Prostate gland (tissue), 2 donors: ENCODE measurements at regions not wholly inside any gene's neighbourhood (a gene's known extent, or its start where the extent isn't known, plus 50 kb on each side); places are given as distances from the start of the nearest gene placed in this dataset.
"Not testable (repeated sequence)": the region's sequence is repeated elsewhere in the genome, so short reads cannot be mapped to it uniquely, and the experiment has no call there.

ENCODE experiments used
- DNase-seq: peaks from one replicate; pipeline ENCODE4 v3.0.0-alpha.2; 2019; ENCODE audit warnings: low spot score
- H3K27ac ChIP-seq, 2 donors: fragments of 200-600 bp; sonication (generic); 2 replicates each; pipeline ENCODE4 v1.5.1; 2017 to 2019
- H3K27me3 ChIP-seq: fragments of 200-600 bp; sonication (generic); replicated peaks from 2 replicates; pipeline ENCODE4 v1.5.1; 2019; ENCODE audit not compliant: insufficient read depth
- H3K36me3 ChIP-seq, 2 donors: fragments of 200-600 bp; sonication (generic); 1 replicate in 1 of 2; 2 replicates in 1 of 2; pipeline versions ENCODE4 v1.5.1 to v1.8.1; 2017 to 2019
- H3K4me1 ChIP-seq: fragments of 200-600 bp; sonication (generic); replicated peaks from 2 replicates; pipeline ENCODE4 v1.5.1; 2019
- H3K4me3 ChIP-seq, 2 donors: fragments of 200-600 bp; sonication (generic); 2 replicates each; pipeline ENCODE4 v1.5.1; 2017 to 2019
- H3K9me3 ChIP-seq: fragments of 200-600 bp; sonication (generic); 2 replicates; pipeline ENCODE4 v1.5.1; 2017
- POLR2A ChIP-seq: fragments of 450-650 bp; IDR thresholded peaks from one replicate; pipeline ENCODE4 v1.6.1; 2016; ENCODE audit warnings: antibody characterized with exemption, mild to moderate bottlenecking
- POLR2AphosphoS5 ChIP-seq: sonication (generic); formaldehyde crosslinking; IDR thresholded peaks from one replicate; pipeline ENCODE4 v1.6.1; 2017; ENCODE audit warnings: antibody characterized with exemption
- WGBS: methylation state at CpG from one replicate; pipeline ENCODE4 v1.1.5; 2018; 5-methylcytosine and 5-hydroxymethylcytosine counted together
- intact Hi-C: fragments of 100-400 bp; cut with DNase I; formaldehyde crosslinking; loops from one replicate; pipeline ENCODE4 v1.14.2; 2022
- TF ChIP-seq, protein P1 (sequence below), 4 experiments: fragments of 200-600 bp in 2 of 4; fragments of 450-650 bp in 2 of 4; sonication (generic) in 2 of 4; IDR thresholded peaks; 1 replicate in 3 of 4; 2 replicates in 1 of 4; pipeline ENCODE4 v1.5.1; 2016 to 2019; ENCODE audit warnings: antibody characterized with exemption in 4 of 4, mild to moderate bottlenecking in 2 of 4, moderate library complexity in 2 of 4

- no peaks in the 10 kb centered on the region for H3K36me3 ChIP-seq
Observed at GRCh38 chr2:230619491-230619890, 93.2 kb upstream of the CAB39 start.

DNA sequence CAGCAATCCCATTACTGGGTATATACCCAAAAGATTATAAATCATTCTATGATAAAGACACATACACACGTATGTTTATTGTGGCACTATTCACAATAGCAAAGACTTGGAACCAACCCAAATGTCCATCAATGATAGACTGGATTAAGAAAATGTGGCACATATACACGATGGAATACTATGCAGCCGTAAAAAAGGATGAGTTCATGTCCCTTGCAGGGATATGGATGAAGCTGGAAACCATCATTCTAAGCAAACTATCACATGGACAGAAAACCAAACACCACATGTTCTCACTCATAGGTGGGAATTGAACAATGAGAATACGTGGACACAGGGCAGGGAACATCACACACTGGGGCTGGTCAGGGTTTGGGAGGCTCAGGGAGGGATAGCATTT lies 87.4 kb upstream of the CAB39 start:
- DNase-seq, H3K27ac ChIP-seq, H3K9me3 ChIP-seq, H3K4me3 ChIP-seq, H3K27me3 ChIP-seq, H3K4me1 ChIP-seq, H3K36me3 ChIP-seq, intact Hi-C loops: not testable (repeated sequence)
- 77% methylated on average over 4 of the region's 4 CpGs for WGBS

More at GRCh38 chr2:230619491-230619890, 93.2 kb upstream of the CAB39 start:
- TF ChIP-seq, protein P1, sequence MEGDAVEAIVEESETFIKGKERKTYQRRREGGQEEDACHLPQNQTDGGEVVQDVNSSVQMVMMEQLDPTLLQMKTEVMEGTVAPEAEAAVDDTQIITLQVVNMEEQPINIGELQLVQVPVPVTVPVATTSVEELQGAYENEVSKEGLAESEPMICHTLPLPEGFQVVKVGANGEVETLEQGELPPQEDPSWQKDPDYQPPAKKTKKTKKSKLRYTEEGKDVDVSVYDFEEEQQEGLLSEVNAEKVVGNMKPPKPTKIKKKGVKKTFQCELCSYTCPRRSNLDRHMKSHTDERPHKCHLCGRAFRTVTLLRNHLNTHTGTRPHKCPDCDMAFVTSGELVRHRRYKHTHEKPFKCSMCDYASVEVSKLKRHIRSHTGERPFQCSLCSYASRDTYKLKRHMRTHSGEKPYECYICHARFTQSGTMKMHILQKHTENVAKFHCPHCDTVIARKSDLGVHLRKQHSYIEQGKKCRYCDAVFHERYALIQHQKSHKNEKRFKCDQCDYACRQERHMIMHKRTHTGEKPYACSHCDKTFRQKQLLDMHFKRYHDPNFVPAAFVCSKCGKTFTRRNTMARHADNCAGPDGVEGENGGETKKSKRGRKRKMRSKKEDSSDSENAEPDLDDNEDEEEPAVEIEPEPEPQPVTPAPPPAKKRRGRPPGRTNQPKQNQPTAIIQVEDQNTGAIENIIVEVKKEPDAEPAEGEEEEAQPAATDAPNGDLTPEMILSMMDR (IDR thresholded peaks at IDR 0.05) = no peak
- TF ChIP-seq POLR2A (no peak), POLR2AphosphoS5 (no peak)
- Histone ChIP-seq H3K27me3 (no peaks in the 10 kb centered on the region), H3K9me3 (no peaks in the 10 kb centered on the region), H3K27ac (no peak overlapping the region), H3K4me3 (no peak overlapping the region), H3K4me1 (no peaks in the 10 kb centered on the region)
- WGBS = 51% methylated on average over 8 of the region's 8 CpGs
- DNase-seq = no peak
- intact Hi-C loops = loop anchor here (10.0 kb wide), 1 partner anchor 815 kb away; no protein-coding TSS in a partner anchor

DNA sequence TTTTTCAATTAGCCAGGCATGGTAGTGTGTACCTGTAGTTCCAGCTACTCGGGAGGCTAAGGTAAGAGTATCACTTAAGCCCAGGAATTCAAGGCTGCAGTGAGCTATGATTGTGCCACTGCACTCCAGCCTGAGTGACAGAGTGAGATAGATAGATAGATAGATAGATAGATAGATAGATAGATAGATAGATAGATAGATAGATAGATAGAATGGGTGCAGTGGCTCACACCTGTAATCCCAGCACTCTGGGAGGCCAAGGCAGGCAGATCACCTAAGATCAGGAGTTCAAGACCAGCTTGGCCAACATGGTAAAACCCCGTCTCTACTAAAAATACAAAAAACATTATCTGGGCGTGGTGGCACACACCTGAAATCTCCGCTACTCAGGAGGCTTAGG lies 85.6 kb upstream of the CAB39 start:
- intact Hi-C loops, H3K9me3 ChIP-seq, H3K27me3 ChIP-seq, H3K36me3 ChIP-seq, H3K27ac ChIP-seq, H3K4me3 ChIP-seq, H3K4me1 ChIP-seq, DNase-seq: not testable (repeated sequence)
- WGBS = 99% methylated on average over 4 of the region's 4 CpGs

- no peak for DNase-seq
- no peaks in the 10 kb centered on the region for H3K36me3 ChIP-seq
- no peaks in the 10 kb centered on the region for H3K27me3 ChIP-seq
- no peaks in the 10 kb centered on the region for H3K4me1 ChIP-seq
- no peaks in the 10 kb centered on the region for H3K9me3 ChIP-seq
- intact Hi-C loops = no loop called here
- WGBS = 43% methylated on average over 16 of the region's 16 CpGs
- no peak overlapping the region for H3K4me3 ChIP-seq
- peak overlapping the region in 1 of 2 donors; percentile 17 for H3K27ac ChIP-seq
- TF ChIP-seq POLR2A (no peak), POLR2AphosphoS5 (peak; percentile 32)
- TF ChIP-seq, protein P1 (IDR thresholded peaks at IDR 0.05) = peak in 1 of 4 experiments; percentile 3
Observed at GRCh38 chr2:230627806-230628724, 84.6 kb upstream of the CAB39 start.

DNA sequence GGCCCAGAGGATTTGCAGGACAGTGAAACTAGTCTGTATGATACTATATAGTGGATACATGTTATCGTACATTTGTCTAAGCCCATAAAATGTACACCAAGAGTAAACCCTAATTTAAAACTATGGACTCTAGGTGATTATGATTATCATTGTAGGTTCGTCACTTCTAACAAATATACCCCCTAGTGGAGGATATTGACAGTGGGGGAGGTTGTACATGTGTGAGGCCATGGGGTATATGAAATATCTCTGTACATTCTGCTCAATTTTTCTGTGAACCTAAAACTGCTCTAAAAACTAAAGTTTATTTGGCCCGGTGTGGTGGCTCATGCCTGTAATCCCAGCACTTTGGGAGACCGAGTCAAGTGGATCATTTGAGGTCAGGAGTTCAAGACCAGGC lies 81.2 kb upstream of the CAB39 start:
- H3K36me3 ChIP-seq = no peaks in the 10 kb centered on the region
- no peak overlapping the region for H3K4me3 ChIP-seq
- TF ChIP-seq POLR2AphosphoS5 (no peak), POLR2A (no peak)
- TF ChIP-seq, protein P1 (IDR thresholded peaks at IDR 0.05) = no peak
- intact Hi-C loops = no loop called here
- H3K27me3 ChIP-seq = no peaks in the 10 kb centered on the region
- peak overlapping the region; percentile 6 to 70 for H3K27ac ChIP-seq
- no peaks in the 10 kb centered on the region for H3K4me1 ChIP-seq
- H3K9me3 ChIP-seq = no peaks in the 10 kb centered on the region
- DNase-seq = no peak
- 95% methylated on average over 4 of the region's 4 CpGs for WGBS

GRCh38 chr2:230634146-230634545 lies 78.5 kb upstream of the CAB39 start:
- intact Hi-C loops = no loop called here
- no peaks in the 10 kb centered on the region for H3K27me3 ChIP-seq
- no peak overlapping the region for H3K27ac ChIP-seq
- WGBS = 49% methylated on average over 1 of the region's 1 CpG
- no peak for DNase-seq
- no peaks in the 10 kb centered on the region for H3K36me3 ChIP-seq
- no peak overlapping the region for H3K4me3 ChIP-seq
- H3K9me3 ChIP-seq = no peaks in the 10 kb centered on the region
- TF ChIP-seq POLR2A (no peak), POLR2AphosphoS5 (no peak)
- TF ChIP-seq, protein P1 (IDR thresholded peaks at IDR 0.05) = no peak
- H3K4me1 ChIP-seq = no peaks in the 10 kb centered on the region

DNA sequence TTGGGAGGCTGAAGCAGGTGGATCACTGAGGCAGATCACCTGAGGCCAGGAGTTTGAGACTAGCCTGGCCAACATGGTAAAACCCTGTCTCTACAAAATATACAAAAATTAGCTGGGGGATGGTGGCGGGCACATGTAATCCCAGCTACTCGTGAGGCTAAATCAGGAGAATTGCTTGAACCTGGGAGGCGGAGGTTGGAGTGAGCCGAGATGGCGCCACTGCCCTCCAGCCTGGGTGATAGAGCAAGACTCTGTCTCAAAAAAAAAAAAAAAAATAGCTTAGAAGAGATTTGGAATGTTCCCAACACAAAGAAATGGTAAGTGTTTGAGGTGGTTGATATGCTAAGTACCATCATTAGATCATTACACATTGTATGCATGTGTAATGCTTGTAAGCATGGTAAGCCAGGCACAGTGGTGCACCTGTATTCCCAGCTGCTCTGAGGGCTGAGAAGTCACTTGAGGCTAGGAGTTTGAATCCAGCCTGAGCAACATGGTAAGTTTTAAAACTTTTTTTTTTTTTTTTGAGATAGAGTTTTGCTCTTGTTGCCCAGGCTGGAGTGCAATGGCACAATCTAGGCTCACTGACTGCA lies 77.8 kb upstream of the CAB39 start:
- H3K27me3 ChIP-seq, H3K4me3 ChIP-seq, H3K36me3 ChIP-seq, intact Hi-C loops, H3K27ac ChIP-seq, H3K4me1 ChIP-seq, H3K9me3 ChIP-seq, DNase-seq: not testable (repeated sequence)
- 93% methylated on average over 5 of the region's 5 CpGs for WGBS
